ENCODE measurements at regions not wholly inside any gene's neighbourhood (a gene's known extent, or its start where the extent isn't known, plus 50 kb on each side); places are given as distances from the start of the nearest gene placed in this dataset.

GRCh38 chr4:117375101-117375500, 289.7 kb upstream of the TRAM1L1 start:
- H3K79me2 ChIP-seq (ENCODE audit: insufficient read depth, low read length) = no peaks in the 10 kb centered on the region

More at GRCh38 chr4:117375101-117375500, 289.7 kb upstream of the TRAM1L1 start:
- no peak overlapping the region for H3K4me2 ChIP-seq (ENCODE audit: insufficient read depth, insufficient read length, low read length)
- H3K4ac ChIP-seq (ENCODE audit: low read depth, low read length) = no peak overlapping the region
- H2BK15ac ChIP-seq (ENCODE audit: low read depth, low read length) = no peak overlapping the region
- Mint-ChIP-seq H3K36me3 (ENCODE audit: insufficient read depth in 1 of 3, low read depth in 3 of 3) (no peaks in the 10 kb centered on the region), H3K4me1 (peaks cover 3 to 6% of the 10 kb centered on the region in 2 experiments; a peak in 3 of 4 replicates), H3K27ac (no peak overlapping the region), H3K27me3 (ENCODE audit: low read depth) (no peaks in the 10 kb centered on the region), H3K9me3 (no peaks in the 10 kb centered on the region), H3K4me3 (no peak overlapping the region)
- H3K18ac ChIP-seq (ENCODE audit: insufficient read length, low read depth, low read length) = no peak overlapping the region
- no peak overlapping the region for H4K91ac ChIP-seq (ENCODE audit: insufficient read length, low read depth, low read length)
- no peak overlapping the region for H2BK120ac ChIP-seq (ENCODE audit: low read depth, low read length, poor library complexity, severe bottlenecking)
- no peaks in the 10 kb centered on the region for H3K9me3 ChIP-seq (ENCODE audit: control insufficient read depth, low read depth, low read length)
- TF ChIP-seq CTCF (conservative IDR thresholded peaks at IDR 0.05) = no peak
- H2BK20ac ChIP-seq (ENCODE audit: low read depth, low read length, poor library complexity, severe bottlenecking) = no peak overlapping the region
- no peak overlapping the region for H3K14ac ChIP-seq (ENCODE audit: insufficient read depth, low read length)
- H3K23me2 ChIP-seq (ENCODE audit: insufficient read length, low read depth, low read length, poor library complexity, severe bottlenecking) = no peaks in the 10 kb centered on the region
- no peak for DNase-seq
- WGBS (ENCODE audit: extremely low coverage, insufficient read length, low lambda C conversion rate) = 100% methylated on average over 2 of the region's 3 CpGs
- H4K20me1 ChIP-seq (ENCODE audit: control insufficient read depth, insufficient read depth, insufficient read length) = no peaks in the 10 kb centered on the region
- H3K56ac ChIP-seq (ENCODE audit: insufficient read length, low read depth, low read length) = no peak overlapping the region
- no peak overlapping the region for H2AFZ ChIP-seq (ENCODE audit: low read length)
- no peak overlapping the region for H4K5ac ChIP-seq (ENCODE audit: insufficient read length, low read depth, low read length)
- H3K79me1 ChIP-seq (ENCODE audit: insufficient read depth, low read depth, low read length, poor library complexity, severe bottlenecking) = no peaks in the 10 kb centered on the region
- H3K23ac ChIP-seq (ENCODE audit: insufficient read length, low read depth, low read length) = no peak overlapping the region
- H3K4me1 ChIP-seq (ENCODE audit: insufficient read depth, low read length) = no peaks in the 10 kb centered on the region
- H4K8ac ChIP-seq (replicated peaks; ENCODE audit: insufficient read length, low read depth, low read length) = no peak overlapping the region
- H3K9ac ChIP-seq (ENCODE audit: extremely low read depth, insufficient read length, low read length) = no peak overlapping the region
- no peak overlapping the region for H3K27ac ChIP-seq (ENCODE audit: insufficient read length, low read depth, low read length)
- H2AK5ac ChIP-seq (ENCODE audit: insufficient read length, low read length) = no peak overlapping the region
- no peaks in the 10 kb centered on the region for H3K27me3 ChIP-seq (ENCODE audit: insufficient read depth, low read length)
- H2BK5ac ChIP-seq (ENCODE audit: insufficient read length, low read length) = no peak overlapping the region
- no peak overlapping the region for H2BK12ac ChIP-seq (ENCODE audit: insufficient read length, low read depth, low read length)
- no peak overlapping the region for H3T11ph ChIP-seq (ENCODE audit: low read length)

All from H9 (cell line).